NAMALWA (cell line): ENCODE measurements at regions not wholly inside any gene's neighbourhood (a gene's known extent, or its start where the extent isn't known, plus 50 kb on each side); places are given as distances from the start of the nearest gene placed in this dataset.

Experiments
- DNase-seq: peaks from one replicate; pipeline ENCODE4 v3.0.0-alpha.2; 2015; ENCODE audit warnings: low spot score

DNA sequence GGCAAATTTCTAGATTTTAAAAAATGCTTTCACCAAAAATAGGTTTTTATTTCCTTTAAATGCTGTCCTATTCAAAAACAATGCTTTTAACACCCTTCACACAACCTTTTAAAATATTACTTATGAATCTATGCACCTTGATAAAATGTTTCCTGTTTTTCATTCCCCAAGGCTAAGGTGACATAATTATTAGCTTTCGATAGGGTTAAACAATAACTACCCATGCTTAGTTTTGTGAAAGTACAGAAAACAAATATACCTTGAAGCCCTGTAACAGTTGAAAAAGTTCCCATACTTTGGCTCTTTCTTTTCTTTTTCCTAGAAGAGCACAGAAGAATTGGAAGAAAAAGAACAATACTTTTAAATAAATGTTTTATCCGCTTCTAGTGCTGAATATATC lies 54.9 kb upstream of the ITPRID2 start:
- no peak for DNase-seq

DNA sequence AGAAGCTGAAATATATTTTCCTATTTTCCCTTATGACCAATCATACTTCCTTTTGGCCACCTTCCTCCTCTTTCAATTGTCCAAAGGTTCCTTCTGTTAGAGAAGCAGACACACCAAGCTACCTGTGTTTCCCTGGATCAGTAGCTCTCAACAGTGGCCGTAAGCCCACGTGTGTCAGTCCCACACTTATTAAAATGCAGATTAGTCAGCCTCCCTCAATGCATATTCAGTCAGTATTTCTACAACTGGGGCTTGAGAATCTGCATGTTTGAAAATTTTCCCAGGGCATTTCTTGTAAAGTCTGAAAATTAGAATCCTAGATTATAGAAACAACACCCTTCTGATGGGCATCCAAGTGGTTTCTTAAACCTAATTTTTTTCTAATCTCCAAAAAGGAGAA lies 54.0 kb upstream of the ITPRID2 start:
- DNase-seq: no peak

DNA sequence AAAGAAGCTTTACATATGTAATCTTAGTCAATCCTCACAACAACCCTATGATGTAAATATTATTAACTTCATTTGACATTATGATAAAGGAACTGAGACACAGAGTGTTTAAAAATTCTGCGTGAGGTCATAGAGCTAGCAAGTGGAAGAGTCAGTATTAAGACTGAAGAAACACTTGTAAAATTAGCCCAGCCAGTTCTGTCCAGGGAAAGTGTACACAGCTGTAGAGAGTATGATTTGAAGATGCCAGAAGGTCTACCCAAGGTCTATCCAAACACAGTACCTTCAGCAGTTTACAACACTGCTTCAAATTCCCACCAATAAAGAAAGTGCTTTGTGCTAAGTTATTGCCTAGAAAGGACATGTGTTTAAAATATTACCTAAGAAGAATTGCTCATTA lies 51.7 kb upstream of the ITPRID2 start:
- DNase-seq: no peak

DNA sequence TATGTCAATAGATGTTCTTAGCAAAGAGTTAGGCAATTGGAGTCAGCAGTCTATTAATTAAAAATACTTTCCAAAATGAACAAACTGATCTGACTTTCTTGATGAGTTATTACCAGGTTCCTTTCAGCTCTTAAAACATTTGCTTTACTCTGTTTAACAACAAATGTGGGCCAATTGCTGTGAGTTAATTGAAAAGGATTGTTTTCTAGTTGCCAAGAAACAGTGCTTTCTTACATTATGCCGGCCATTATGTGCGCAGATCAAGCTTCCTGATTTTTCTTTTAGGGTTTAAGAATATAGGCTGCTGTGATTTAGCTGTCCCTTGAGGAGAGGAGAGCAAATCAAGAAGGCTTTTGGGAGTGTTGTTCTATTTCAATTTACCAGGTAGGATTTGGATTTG lies 50.5 kb upstream of the ITPRID2 start:
- no peak for DNase-seq
